H1 (cell line): ENCODE measurements at regions not wholly inside any gene's neighbourhood (a gene's known extent, or its start where the extent isn't known, plus 50 kb on each side); places are given as distances from the start of the nearest gene placed in this dataset.

Experiments
- CTCF ChIA-PET: fragments of 300-600 bp; sonication (Branson Sonifier 250); formaldehyde crosslinking; loops from one replicate; lab custom pipeline; 2021; ENCODE audit not compliant: partially characterized antibody; lab: Charles Lee
- POLR2A ChIA-PET: fragments of 300-600 bp; sonication (Branson Sonifier 250); formaldehyde crosslinking; loops from one replicate; lab custom pipeline; 2021; ENCODE audit warnings: inconsistent platforms; ENCODE audit not compliant: partially characterized antibody; lab: Charles Lee
- DNase-seq, 2 experiments: peaks; one replicate each; pipeline versions ENCODE4 v3.0.0 to v3.0.0-alpha.2; 2010 to 2022; ENCODE audit warnings: low spot score in 2 of 2, low read depth in 1 of 2, mixed read lengths in 1 of 2
- FAIRE-seq: peaks from 2 replicates; lab custom pipeline; 2011; peaks lifted over from hg19 to GRCh38; lab: Jason Lieb, UNC
- H2AFZ ChIP-seq: 2 replicates; pipeline ENCODE4 v1.8.1; 2012; ENCODE audit warnings: low read length, inconsistent platforms
- H2AK5ac ChIP-seq: 2 replicates; pipeline ENCODE4 v1.6.1; 2013; ENCODE audit warnings: low read depth, low read length
- H2BK120ac ChIP-seq: replicated peaks from 2 replicates; pipeline ENCODE3; 2013; ENCODE audit warnings: low read depth, low read length, inconsistent platforms
- H2BK12ac ChIP-seq: 2 replicates; pipeline ENCODE4 v1.6.1; 2013; ENCODE audit warnings: low read depth, low read length
- H2BK15ac ChIP-seq: 2 replicates; pipeline ENCODE4 v1.6.1; 2013; ENCODE audit warnings: low read length
- H2BK20ac ChIP-seq: 2 replicates; pipeline ENCODE4 v1.6.1; 2013; ENCODE audit warnings: low read length
- H2BK5ac ChIP-seq: 2 replicates; pipeline ENCODE4 v1.6.1; 2013; ENCODE audit warnings: low read depth, low read length
- H3K14ac ChIP-seq: 2 replicates; pipeline ENCODE4 v1.6.1; 2013; ENCODE audit warnings: inconsistent platforms; ENCODE audit not compliant: insufficient read length
- H3K18ac ChIP-seq: 2 replicates; pipeline ENCODE4 v1.6.1; 2013; ENCODE audit warnings: low read length; ENCODE audit errors: extremely low read depth
- H3K23ac ChIP-seq: 2 replicates; pipeline ENCODE4 v1.6.1; 2013; ENCODE audit warnings: inconsistent platforms; ENCODE audit not compliant: insufficient read length
- H3K23me2 ChIP-seq: 2 replicates; pipeline ENCODE4 v1.6.1; 2013; ENCODE audit warnings: low read depth, low read length
- H3K27ac ChIP-seq: 2 replicates; pipeline ENCODE4 v1.6.1; 2011; ENCODE audit warnings: low read depth, low read length, inconsistent platforms
- H3K27me3 ChIP-seq, 4 experiments: replicated peaks in 1 of 4; 1 replicate in 1 of 4; 2 replicates in 3 of 4; pipeline versions ENCODE4 v1.6.1 to v1.8.1; 2011 to 2013; ENCODE audit warnings: low read length in 3 of 4, mild to moderate bottlenecking in 3 of 4, inconsistent platforms in 2 of 4, mixed read lengths in 2 of 4, moderate library complexity in 1 of 4; ENCODE audit not compliant: control insufficient read depth in 3 of 4, insufficient read depth in 3 of 4; ENCODE audit errors: extremely low read depth in 1 of 4
- H3K36me3 ChIP-seq, 4 experiments: 2 replicates each; pipeline versions ENCODE4 v1.6.1 to v1.8.1; 2011 to 2013; ENCODE audit warnings: mild to moderate bottlenecking in 4 of 4, low read length in 3 of 4, moderate library complexity in 2 of 4, control low read depth in 1 of 4, inconsistent platforms in 1 of 4; ENCODE audit not compliant: insufficient read depth in 4 of 4, control insufficient read depth in 2 of 4
- H3K4ac ChIP-seq: replicated peaks from 2 replicates; pipeline ENCODE3; 2013; ENCODE audit warnings: low read length, low read depth, mixed read lengths, inconsistent platforms; ENCODE audit not compliant: insufficient read length
- H3K4me1 ChIP-seq, 4 experiments: replicated peaks in 1 of 4; 1 replicate in 1 of 4; 2 replicates in 3 of 4; pipeline versions ENCODE4 v1.6.1 to v1.8.1; 2011 to 2013; ENCODE audit warnings: low read length in 3 of 4, inconsistent platforms in 2 of 4, mixed read lengths in 1 of 4; ENCODE audit not compliant: insufficient read depth in 4 of 4, control insufficient read depth in 3 of 4
- H3K4me2 ChIP-seq, 2 experiments: 2 replicates each; pipeline versions ENCODE4 v1.6.1 to v1.8.1; 2011 to 2013; ENCODE audit warnings: low read depth in 2 of 2, low read length in 2 of 2, control low read depth in 1 of 2, inconsistent platforms in 1 of 2, mild to moderate bottlenecking in 1 of 2; ENCODE audit not compliant: insufficient read depth in 1 of 2
- H3K4me3 ChIP-seq, 4 experiments: fragments of 200-600, 300-600 bp in 1 of 4; sonication (generic), shearing (Covaris generic), sonication (Bioruptor Twin) in 1 of 4; 2 replicates each; pipeline versions ENCODE4 v1.5.1 to v1.8.1; 2011 to 2016; ENCODE audit warnings: low read length in 4 of 4, low read depth in 3 of 4, control low read depth in 2 of 4, inconsistent platforms in 2 of 4, mild to moderate bottlenecking in 2 of 4, mixed read lengths in 1 of 4, moderate library complexity in 1 of 4; ENCODE audit not compliant: insufficient read depth in 2 of 4; ENCODE audit errors: extremely low read depth in 1 of 4
- H3K56ac ChIP-seq: replicated peaks from 2 replicates; pipeline ENCODE3; 2013; ENCODE audit warnings: low read depth, mild to moderate bottlenecking, mixed read lengths, low read length, inconsistent platforms; ENCODE audit not compliant: insufficient read length
- H3K79me1 ChIP-seq: 2 replicates; pipeline ENCODE4 v1.6.1; 2013; ENCODE audit warnings: low read depth, low read length, control low read depth
- H3K79me2 ChIP-seq, 2 experiments: 2 replicates each; pipeline versions ENCODE4 v1.6.1 to v1.8.1; 2012 to 2013; ENCODE audit warnings: low read length in 2 of 2, mild to moderate bottlenecking in 2 of 2, inconsistent platforms in 1 of 2; ENCODE audit not compliant: insufficient read depth in 2 of 2, control insufficient read depth in 1 of 2
- H3K9ac ChIP-seq, 4 experiments: replicated peaks in 1 of 4; 1 replicate in 1 of 4; 2 replicates in 3 of 4; pipeline versions ENCODE4 v1.6.1 to v1.8.1; 2011 to 2013; ENCODE audit warnings: low read depth in 3 of 4, low read length in 3 of 4, control low read depth in 2 of 4, mild to moderate bottlenecking in 2 of 4, moderate library complexity in 2 of 4, inconsistent platforms in 1 of 4; ENCODE audit errors: extremely low read depth in 1 of 4
- H3K9me3 ChIP-seq, 2 experiments: 2 replicates each; pipeline versions ENCODE4 v1.6.1 to v1.8.1; 2012 to 2013; ENCODE audit warnings: mild to moderate bottlenecking in 2 of 2, moderate library complexity in 2 of 2, control low read depth in 1 of 2, inconsistent platforms in 1 of 2, low read depth in 1 of 2, low read length in 1 of 2, mixed read lengths in 1 of 2; ENCODE audit not compliant: insufficient read depth in 2 of 2
- H4K20me1 ChIP-seq, 2 experiments: replicated peaks in 1 of 2; 2 replicates each; pipeline versions ENCODE3 to v1.8.1; 2011 to 2013; ENCODE audit warnings: inconsistent platforms in 2 of 2, low read length in 2 of 2, mild to moderate bottlenecking in 1 of 2; ENCODE audit not compliant: insufficient read depth in 2 of 2, control insufficient read depth in 1 of 2
- H4K5ac ChIP-seq: 2 replicates; pipeline ENCODE4 v1.6.1; 2013; ENCODE audit warnings: low read length, low read depth, mixed read lengths, inconsistent platforms; ENCODE audit not compliant: insufficient read length
- H4K8ac ChIP-seq: 2 replicates; pipeline ENCODE4 v1.8.0; 2013; ENCODE audit warnings: mild to moderate bottlenecking, moderate library complexity, low read length, inconsistent platforms; ENCODE audit not compliant: insufficient read depth; ENCODE audit errors: extremely low read depth
- H4K91ac ChIP-seq: replicated peaks from 2 replicates; pipeline ENCODE3; 2013; ENCODE audit warnings: low read length, mixed read lengths, inconsistent platforms; ENCODE audit not compliant: insufficient read length
- BCL11A ChIP-seq, 2 experiments: IDR thresholded peaks; one replicate each; pipeline ENCODE4 v1.6.1; 2011; ENCODE audit warnings: low read depth in 2 of 2, low read length in 2 of 2, mild to moderate bottlenecking in 2 of 2
- CHD2 ChIP-seq: IDR thresholded peaks from 2 replicates; pipeline ENCODE4 v1.6.1; 2012; ENCODE audit warnings: low read length, improper control_type of control experiment
- CREB1 ChIP-seq: IDR thresholded peaks from 2 replicates; pipeline ENCODE4 v1.6.1; 2012; ENCODE audit warnings: inconsistent platforms
- CTBP2 ChIP-seq: IDR thresholded peaks from 2 replicates; pipeline ENCODE4 v1.7.0; 2011; ENCODE audit warnings: borderline replicate concordance, mild to moderate bottlenecking, moderate library complexity, mixed read lengths, low read length; ENCODE audit not compliant: insufficient read depth, insufficient read length
- JUN ChIP-seq: IDR thresholded peaks from 2 replicates; pipeline ENCODE4 v1.6.1; 2011; ENCODE audit warnings: low read depth, mild to moderate bottlenecking, improper control_type of control experiment, low read length
- KDM1A ChIP-seq: fragments of 200-600, 300-600 bp; sonication (generic); IDR thresholded peaks from 2 replicates; pipeline ENCODE4 v1.7.1; 2016; ENCODE audit warnings: mild to moderate bottlenecking, low read length, borderline replicate concordance
- MAFK ChIP-seq: IDR thresholded peaks from 2 replicates; pipeline ENCODE4 v1.6.1; 2012; ENCODE audit warnings: low read depth, mild to moderate bottlenecking, improper control_type of control experiment, low read length
- NANOG ChIP-seq: IDR thresholded peaks from 2 replicates; pipeline ENCODE4 v1.6.1; 2011; ENCODE audit warnings: low read length, low read depth, mild to moderate bottlenecking, inconsistent platforms; ENCODE audit not compliant: insufficient read depth, poor library complexity, severe bottlenecking
- SUZ12 ChIP-seq: fragments of 200-600 bp; sonication (generic); IDR thresholded peaks from 2 replicates; pipeline ENCODE4 v1.6.1; 2012; ENCODE audit warnings: mild to moderate bottlenecking, inconsistent platforms, low read length, moderate library complexity, mixed read lengths
- TBP ChIP-seq: IDR thresholded peaks from 2 replicates; pipeline ENCODE4 v1.6.1; 2011; ENCODE audit warnings: low read depth, low read length, improper control_type of control experiment
- WGBS, 2 experiments: shearing (Covaris generic) in 1 of 2; methylation state at CpG; one replicate each; pipeline versions ENCODE4 v1.1.6 to v1.1.7; 2013 to 2015; ENCODE audit warnings: low lambda C conversion rate in 2 of 2, mixed read lengths in 2 of 2, inconsistent platforms in 1 of 2, low coverage in 1 of 2, missing lambda C conversion rate in 1 of 2; ENCODE audit not compliant: insufficient replicate concordance in 2 of 2, insufficient coverage in 1 of 2, insufficient read length in 1 of 2; ENCODE audit errors: extremely low coverage in 1 of 2, missing lambda C conversion rate in 1 of 2; 5-methylcytosine and 5-hydroxymethylcytosine counted together

DNA sequence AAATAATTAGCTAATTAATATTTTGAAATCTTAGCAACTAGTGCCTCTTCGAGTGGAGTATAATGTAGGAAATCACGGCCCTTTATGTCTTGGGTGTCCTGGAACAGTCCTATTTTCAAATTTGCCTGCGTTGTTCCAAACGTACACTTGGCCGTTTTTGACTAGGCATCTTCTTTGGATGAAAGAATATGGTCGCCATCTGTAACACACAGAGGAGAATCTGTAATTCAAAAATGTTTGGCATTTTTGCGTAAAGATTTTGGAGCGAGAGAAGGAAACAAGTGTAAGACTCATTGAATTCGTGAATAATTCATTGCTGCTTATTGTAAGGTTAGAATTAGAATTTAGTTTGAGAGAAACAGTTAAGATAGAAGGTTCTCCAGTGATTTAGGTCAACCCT lies 61.5 kb upstream of the CLCN4 start:
- Histone ChIP-seq H3K18ac (no peak overlapping the region), H4K8ac (no peak overlapping the region), H3K4me1 (no peaks in the 10 kb centered on the region), H4K20me1 (no peaks in the 10 kb centered on the region), H3K4me2 (no peak overlapping the region), H3K4ac (no peak overlapping the region), H3K4me3 (no peak overlapping the region), H2AK5ac (no peak overlapping the region), H2BK20ac (no peak overlapping the region), H3K23me2 (no peaks in the 10 kb centered on the region), H3K36me3 (peaks cover 0 to 22% (median 9%) of the 10 kb centered on the region in 4 experiments; a peak in 4 of 8 replicates), H4K5ac (no peak overlapping the region), H3K9ac (no peak overlapping the region), H2AFZ (no peak overlapping the region), H2BK15ac (no peak overlapping the region), H2BK5ac (no peak overlapping the region), H3K23ac (no peak overlapping the region), H3K27me3 (no peaks in the 10 kb centered on the region), H3K79me2 (no peaks in the 10 kb centered on the region), H3K9me3 (no peaks in the 10 kb centered on the region), H3K14ac (no peak overlapping the region), H4K91ac (no peak overlapping the region), H2BK12ac (no peak overlapping the region), H3K56ac (no peak overlapping the region), H3K27ac (no peak overlapping the region), H3K79me1 (no peaks in the 10 kb centered on the region), H2BK120ac (no peak overlapping the region)
- DNase-seq (no peak), FAIRE-seq (no peak)
- TF ChIP-seq CREB1 (no peak), NANOG (no peak), CHD2 (no peak), BCL11A (IDR thresholded peaks at IDR 0.05; ENCODE audit: low read depth in 2 of 2, low read length in 2 of 2) (no peak), CTBP2 (no peak), SUZ12 (no peak), TBP (no peak), MAFK (no peak), KDM1A (no peak), JUN (no peak)
- WGBS, 2 experiments: 92% methylated on average over 9 of the region's 9 CpGs; no CpG with 5 or more reads in 1 of the 2 experiments
- ChIA-PET CTCF (interaction anchor here (1.3 to 1.8 kb wide), 2 partner anchors 24 to 222 kb away, joined by 3 to 5 read pairs; no protein-coding TSS in a partner anchor), POLR2A (no interaction called here)
